ENCODE measurements at regions not wholly inside any gene's neighbourhood (a gene's known extent, or its start where the extent isn't known, plus 50 kb on each side); places are given as distances from the start of the nearest gene placed in this dataset.
A peak's percentile ranks its signal among the peaks of the same experiment; 100 is the strongest.

DNA sequence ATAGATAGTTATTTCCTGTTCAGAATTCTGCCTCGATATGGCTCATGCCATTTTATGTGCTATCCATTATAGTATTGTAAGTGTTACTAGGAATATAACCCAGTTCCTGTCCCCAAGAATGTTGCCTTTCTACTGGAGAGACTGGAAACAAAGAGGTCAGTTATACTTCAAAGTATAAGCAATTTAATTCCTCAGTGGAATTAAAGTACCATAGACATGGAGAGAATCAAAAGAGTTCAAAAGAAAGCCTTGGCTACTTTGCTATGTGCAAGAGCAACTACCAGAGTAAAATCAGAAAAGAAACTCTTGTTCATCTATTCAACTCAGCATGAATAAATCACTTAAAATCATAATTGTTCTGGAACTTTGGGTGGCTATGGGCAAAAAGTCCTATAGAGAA is 173.2 kb upstream of the EEA1 start:
- Histone ChIP-seq H3K27ac (replicated peaks in 1 of 4) (peak overlapping the region; percentile 72 to 85 (median 77)), H3K27me3 (no peaks in the 10 kb centered on the region), H3K4me1 (peaks cover 11 to 49% (median 32%) of the 10 kb centered on the region in 4 donors), H3K36me3 (no peaks in the 10 kb centered on the region), H3K4me3 (no peak overlapping the region), H3K9me3 (no peaks in the 10 kb centered on the region)
- intact Hi-C loops (cut with DNase I) = no loop called here
- DNase-seq (ENCODE audit: extremely low spot score) = no peak
- TF ChIP-seq EP300 (IDR thresholded peaks at IDR 0.05) (no peak), POLR2AphosphoS5 (IDR thresholded peaks at IDR 0.05) (no peak), POLR2A (IDR thresholded peaks at IDR 0.05; ENCODE audit: low read depth) (no peak)
- TF ChIP-seq, protein P1, sequence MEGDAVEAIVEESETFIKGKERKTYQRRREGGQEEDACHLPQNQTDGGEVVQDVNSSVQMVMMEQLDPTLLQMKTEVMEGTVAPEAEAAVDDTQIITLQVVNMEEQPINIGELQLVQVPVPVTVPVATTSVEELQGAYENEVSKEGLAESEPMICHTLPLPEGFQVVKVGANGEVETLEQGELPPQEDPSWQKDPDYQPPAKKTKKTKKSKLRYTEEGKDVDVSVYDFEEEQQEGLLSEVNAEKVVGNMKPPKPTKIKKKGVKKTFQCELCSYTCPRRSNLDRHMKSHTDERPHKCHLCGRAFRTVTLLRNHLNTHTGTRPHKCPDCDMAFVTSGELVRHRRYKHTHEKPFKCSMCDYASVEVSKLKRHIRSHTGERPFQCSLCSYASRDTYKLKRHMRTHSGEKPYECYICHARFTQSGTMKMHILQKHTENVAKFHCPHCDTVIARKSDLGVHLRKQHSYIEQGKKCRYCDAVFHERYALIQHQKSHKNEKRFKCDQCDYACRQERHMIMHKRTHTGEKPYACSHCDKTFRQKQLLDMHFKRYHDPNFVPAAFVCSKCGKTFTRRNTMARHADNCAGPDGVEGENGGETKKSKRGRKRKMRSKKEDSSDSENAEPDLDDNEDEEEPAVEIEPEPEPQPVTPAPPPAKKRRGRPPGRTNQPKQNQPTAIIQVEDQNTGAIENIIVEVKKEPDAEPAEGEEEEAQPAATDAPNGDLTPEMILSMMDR (IDR thresholded peaks at IDR 0.05) = no peak
- WGBS = 42% methylated on average over 1 of the region's 1 CpG

DNA sequence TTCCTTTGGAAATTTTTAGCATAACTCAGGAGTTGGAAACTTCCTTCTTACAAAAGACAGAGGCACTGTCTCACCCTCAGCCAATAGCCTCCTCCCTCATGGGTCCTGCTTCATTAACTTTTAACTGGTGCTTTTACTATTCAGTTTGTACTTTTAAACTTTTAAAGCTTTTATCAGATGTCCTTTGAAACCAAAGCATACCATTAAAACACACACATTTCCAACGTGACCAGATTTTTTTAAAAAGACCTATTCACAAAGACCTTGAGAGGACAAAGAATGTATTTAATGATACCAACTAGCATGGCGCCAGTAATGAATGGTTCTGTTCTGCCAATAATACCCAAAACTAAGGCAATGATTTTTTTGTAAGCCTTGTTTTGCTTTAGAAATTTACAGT is 173.6 kb upstream of the EEA1 start:
- Histone ChIP-seq H3K36me3 (no peaks in the 10 kb centered on the region), H3K27ac (replicated peaks in 1 of 4) (peak overlapping the region; percentile 72 to 85 (median 77)), H3K9me3 (no peaks in the 10 kb centered on the region), H3K4me1 (peaks cover 11 to 53% (median 37%) of the 10 kb centered on the region in 4 donors), H3K4me3 (no peak overlapping the region), H3K27me3 (no peaks in the 10 kb centered on the region)
- 72% methylated on average over 2 of the region's 2 CpGs for WGBS
- intact Hi-C loops (cut with DNase I) = no loop called here
- TF ChIP-seq, protein P1 (IDR thresholded peaks at IDR 0.05) = no peak
- TF ChIP-seq EP300 (IDR thresholded peaks at IDR 0.05) (no peak), POLR2AphosphoS5 (IDR thresholded peaks at IDR 0.05) (no peak), POLR2A (IDR thresholded peaks at IDR 0.05; ENCODE audit: low read depth) (no peak)
- DNase-seq (ENCODE audit: extremely low spot score) = no peak

DNA sequence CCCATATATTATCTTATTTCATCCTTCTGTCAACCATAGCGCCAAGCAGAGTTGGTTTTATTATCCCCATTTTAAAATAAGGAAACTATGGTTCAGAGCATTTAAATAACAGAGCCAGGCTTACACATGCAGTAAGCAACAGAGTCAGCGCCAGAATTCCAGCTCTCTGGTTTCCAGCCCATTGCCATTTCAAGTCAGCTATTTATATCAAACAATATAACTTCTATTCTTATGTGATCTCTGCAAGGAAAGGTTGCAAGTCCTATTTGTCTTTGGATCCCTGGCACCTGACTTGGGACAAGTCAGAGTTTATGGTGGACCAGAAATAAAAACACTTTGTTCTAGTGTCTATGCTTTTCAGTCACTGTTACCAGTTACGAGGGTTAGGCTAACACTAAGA is 174.1 kb upstream of the EEA1 start:
- peak overlapping the region; percentile 72 to 85 (median 77) for H3K27ac ChIP-seq (replicated peaks in 1 of 4)
- H3K36me3 ChIP-seq = no peaks in the 10 kb centered on the region
- DNase-seq (ENCODE audit: extremely low spot score) = no peak
- H3K4me1 ChIP-seq = peaks cover 11 to 57% (median 41%) of the 10 kb centered on the region in 4 donors
- peak in 1 of 2 donors; percentile 42 for TF ChIP-seq POLR2AphosphoS5 (IDR thresholded peaks at IDR 0.05)
- TF ChIP-seq, protein P1 (IDR thresholded peaks at IDR 0.05) = no peak
- no peaks in the 10 kb centered on the region for H3K27me3 ChIP-seq
- H3K4me3 ChIP-seq = no peak overlapping the region
- 64% methylated on average over 3 of the region's 3 CpGs for WGBS
- no peaks in the 10 kb centered on the region for H3K9me3 ChIP-seq
- intact Hi-C loops (cut with DNase I) = no loop called here

DNA sequence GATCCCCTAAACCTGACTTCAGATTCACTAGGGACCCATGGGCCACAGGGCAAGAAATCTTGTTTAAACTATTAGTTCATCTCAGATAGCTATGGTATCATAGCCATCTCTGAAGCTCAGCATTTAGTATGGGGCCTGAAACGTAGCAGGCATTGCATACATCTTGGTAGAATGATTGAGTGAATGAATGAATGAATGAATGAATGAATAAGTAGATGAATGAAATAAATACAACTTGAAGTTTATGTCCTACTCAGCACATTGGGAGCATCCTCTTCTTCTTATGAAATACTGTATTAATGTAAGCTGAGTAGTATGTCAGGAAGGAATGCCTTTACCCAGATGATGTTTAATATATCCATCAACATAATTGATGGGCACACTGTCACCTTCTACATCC is 175.4 kb upstream of the EEA1 start:
- no peak for DNase-seq (ENCODE audit: extremely low spot score)
- WGBS = 96% methylated on average over 1 of the region's 1 CpG
- H3K27me3 ChIP-seq = no peaks in the 10 kb centered on the region
- intact Hi-C loops (cut with DNase I) = no loop called here
- no peaks in the 10 kb centered on the region for H3K9me3 ChIP-seq
- TF ChIP-seq EP300 (IDR thresholded peaks at IDR 0.05) (no peak), POLR2A (IDR thresholded peaks at IDR 0.05; ENCODE audit: low read depth) (no peak), POLR2AphosphoS5 (IDR thresholded peaks at IDR 0.05) (no peak)
- TF ChIP-seq, protein P1 (IDR thresholded peaks at IDR 0.05) = no peak
- H3K4me1 ChIP-seq = peaks cover 19 to 71% (median 55%) of the 10 kb centered on the region in 4 donors
- no peak overlapping the region for H3K4me3 ChIP-seq
- H3K36me3 ChIP-seq = no peaks in the 10 kb centered on the region
- peak overlapping the region in 3 of 4 donors; percentile 72 to 85 (median 79) for H3K27ac ChIP-seq (replicated peaks in 1 of 4)

DNA sequence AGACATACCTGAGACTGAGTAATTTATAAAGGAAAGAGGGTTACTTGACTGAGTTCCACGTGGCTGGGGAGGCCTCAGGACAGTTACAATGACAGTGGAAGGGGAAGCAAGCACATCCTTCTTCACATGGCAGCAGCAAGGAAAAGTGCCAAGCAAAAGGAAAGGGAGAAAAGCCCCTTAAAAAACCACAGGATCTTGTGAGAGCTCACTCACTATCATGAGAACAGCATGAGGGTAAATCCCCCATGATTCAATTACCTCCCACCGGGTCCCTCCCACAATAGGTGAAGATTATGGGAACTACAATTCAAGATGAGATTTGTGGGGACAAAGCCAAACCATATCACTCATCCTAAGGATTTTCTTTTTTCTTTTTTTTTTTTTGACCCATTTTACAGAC is 177.8 kb upstream of the EEA1 start:
- TF ChIP-seq POLR2A (IDR thresholded peaks at IDR 0.05; ENCODE audit: low read depth) (no peak), EP300 (IDR thresholded peaks at IDR 0.05) (no peak), POLR2AphosphoS5 (IDR thresholded peaks at IDR 0.05) (no peak)
- TF ChIP-seq, protein P1 (IDR thresholded peaks at IDR 0.05) = no peak
- Histone ChIP-seq H3K27ac (replicated peaks in 1 of 4) (peak overlapping the region in 3 of 4 donors; percentile 65 to 83 (median 77)), H3K4me3 (no peak overlapping the region), H3K4me1 (peaks cover 25 to 81% (median 64%) of the 10 kb centered on the region in 4 donors), H3K9me3 (no peaks in the 10 kb centered on the region), H3K27me3 (no peaks in the 10 kb centered on the region), H3K36me3 (no peaks in the 10 kb centered on the region)
- 73% methylated on average over 2 of the region's 2 CpGs for WGBS
- intact Hi-C loops (cut with DNase I) = no loop called here
- no peak for DNase-seq (ENCODE audit: extremely low spot score)

All from esophagus muscularis mucosa (tissue), 4 donors.